Keratinocyte (primary cell): ENCODE measurements at regions not wholly inside any gene's neighbourhood (a gene's known extent, or its start where the extent isn't known, plus 50 kb on each side); places are given as distances from the start of the nearest gene placed in this dataset.

Source experiments
- EZH2 ChIP-seq: IDR thresholded peaks from one replicate; pipeline ENCODE4 v1.6.1; 2012; ENCODE audit warnings: inconsistent platforms, mild to moderate bottlenecking, low read length, moderate library complexity
- TF ChIP-seq, protein P1 (sequence below), 3 experiments: IDR thresholded peaks in 1 of 3; conservative IDR thresholded peaks in 1 of 3; optimal IDR thresholded peaks in 1 of 3; 2 replicates in 2 of 3; 3 replicates in 1 of 3; pipeline versions ENCODE3 to v1.5.1; 2011; ENCODE audit warnings: low read length in 3 of 3, mild to moderate bottlenecking in 3 of 3, moderate library complexity in 2 of 3, control low read depth in 1 of 3, inconsistent platforms in 1 of 3; ENCODE audit not compliant: insufficient read depth in 2 of 3; ENCODE audit errors: extremely low read depth in 1 of 3

DNA sequence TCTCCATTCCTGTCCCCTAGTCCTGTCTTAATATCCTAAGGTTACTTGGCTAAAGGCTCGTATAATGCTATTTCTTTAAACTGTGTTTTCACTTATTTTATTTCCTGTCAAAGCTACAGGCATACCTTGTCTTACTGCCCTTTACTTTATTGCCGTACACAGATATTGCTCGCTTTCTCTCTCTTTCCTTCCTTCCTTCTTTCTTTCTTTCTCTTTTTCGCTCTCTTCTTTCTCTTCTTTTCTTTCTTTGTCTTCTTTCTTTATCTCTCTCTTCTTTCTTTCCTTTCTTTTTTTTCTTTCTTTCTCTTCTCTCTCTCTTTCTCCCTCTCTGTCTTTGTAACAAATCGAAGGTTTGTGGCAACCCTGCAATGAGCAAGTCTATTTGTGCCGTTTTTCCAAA is 123.9 kb upstream of the ARHGAP5 start:
- TF ChIP-seq, protein P1, sequence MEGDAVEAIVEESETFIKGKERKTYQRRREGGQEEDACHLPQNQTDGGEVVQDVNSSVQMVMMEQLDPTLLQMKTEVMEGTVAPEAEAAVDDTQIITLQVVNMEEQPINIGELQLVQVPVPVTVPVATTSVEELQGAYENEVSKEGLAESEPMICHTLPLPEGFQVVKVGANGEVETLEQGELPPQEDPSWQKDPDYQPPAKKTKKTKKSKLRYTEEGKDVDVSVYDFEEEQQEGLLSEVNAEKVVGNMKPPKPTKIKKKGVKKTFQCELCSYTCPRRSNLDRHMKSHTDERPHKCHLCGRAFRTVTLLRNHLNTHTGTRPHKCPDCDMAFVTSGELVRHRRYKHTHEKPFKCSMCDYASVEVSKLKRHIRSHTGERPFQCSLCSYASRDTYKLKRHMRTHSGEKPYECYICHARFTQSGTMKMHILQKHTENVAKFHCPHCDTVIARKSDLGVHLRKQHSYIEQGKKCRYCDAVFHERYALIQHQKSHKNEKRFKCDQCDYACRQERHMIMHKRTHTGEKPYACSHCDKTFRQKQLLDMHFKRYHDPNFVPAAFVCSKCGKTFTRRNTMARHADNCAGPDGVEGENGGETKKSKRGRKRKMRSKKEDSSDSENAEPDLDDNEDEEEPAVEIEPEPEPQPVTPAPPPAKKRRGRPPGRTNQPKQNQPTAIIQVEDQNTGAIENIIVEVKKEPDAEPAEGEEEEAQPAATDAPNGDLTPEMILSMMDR (optimal IDR thresholded peaks at IDR 0.05 in 1 of 3, IDR thresholded peaks at IDR 0.05 in 1 of 3, conservative IDR thresholded peaks at IDR 0.05 in 1 of 3; ENCODE audit: extremely low read depth in 1 of 3, insufficient read depth in 2 of 3, low read length in 3 of 3) = no peak
- TF ChIP-seq EZH2 = no peak
